IMR-90 (cell line): ENCODE measurements at regions not wholly inside any gene's neighbourhood (a gene's known extent, or its start where the extent isn't known, plus 50 kb on each side); places are given as distances from the start of the nearest gene placed in this dataset.

Experiments used
- ATAC-seq: fragments of 200-7000 bp; cut with Tn5 transposase; 2 replicates; pipeline ENCODE4 v1.9.1; 2020; ENCODE audit warnings: low read depth, mild to moderate bottlenecking, moderate library complexity
- BruUV-seq: library from RNA; stranded (reverse); fragments of 400-500 nt; replicated peaks from 2 replicates; lab custom pipeline; 2021; lab: Mats Ljungman, UMichigan
- CTCF ChIA-PET: fragments of 300-600 bp; formaldehyde crosslinking; extraction: SDS; loops from one replicate; lab custom pipeline; 2021; ENCODE audit warnings: antibody characterized with exemption; lab: Yijun Ruan, JAX
- POLR2A ChIA-PET: fragments of 300-600 bp; sonication (Branson Sonifier 250); formaldehyde crosslinking; loops from one replicate; lab custom pipeline; 2022; ENCODE audit warnings: antibody characterized with exemption; ENCODE audit not compliant: unreplicated experiment; lab: Charles Lee
- DNase-seq: peaks from one replicate; pipeline ENCODE4 v3.0.0; 2013
- H2AFZ ChIP-seq: replicated peaks from 2 replicates; pipeline ENCODE3; 2013; ENCODE audit warnings: low read length, mild to moderate bottlenecking; ENCODE audit not compliant: poor library complexity
- H2AK5ac ChIP-seq: 2 replicates; pipeline ENCODE4 v1.6.1; 2013; ENCODE audit warnings: low read depth, low read length, inconsistent platforms
- H2AK9ac ChIP-seq: replicated peaks from 2 replicates; pipeline ENCODE3; 2013; ENCODE audit warnings: mild to moderate bottlenecking, low read depth, low read length, moderate library complexity; ENCODE audit not compliant: poor library complexity
- H2BK120ac ChIP-seq: 2 replicates; pipeline ENCODE4 v1.6.1; 2013; ENCODE audit warnings: low read depth, low read length, inconsistent platforms
- H2BK15ac ChIP-seq: 3 replicates; pipeline ENCODE4 v1.6.1; 2013; ENCODE audit warnings: low read depth, low read length, inconsistent platforms
- H2BK20ac ChIP-seq: 2 replicates; pipeline ENCODE4 v1.6.1; 2013; ENCODE audit warnings: low read depth, mild to moderate bottlenecking, inconsistent platforms, low read length, moderate library complexity
- H2BK5ac ChIP-seq: 2 replicates; pipeline ENCODE4 v1.6.1; 2013; ENCODE audit warnings: mild to moderate bottlenecking, low read depth, low read length, inconsistent platforms; ENCODE audit not compliant: poor library complexity, severe bottlenecking
- H3K14ac ChIP-seq: replicated peaks from 2 replicates; pipeline ENCODE4 v1.6.1; 2013; ENCODE audit warnings: low read depth, low read length, inconsistent platforms
- H3K18ac ChIP-seq: 2 replicates; pipeline ENCODE4 v1.6.1; 2013; ENCODE audit warnings: low read depth, low read length, control low read depth
- H3K23ac ChIP-seq: 2 replicates; pipeline ENCODE4 v1.6.1; 2013; ENCODE audit warnings: low read depth, low read length, inconsistent platforms
- H3K27ac ChIP-seq: 2 replicates; pipeline ENCODE4 v1.5.1; 2013; ENCODE audit warnings: mild to moderate bottlenecking, control low read depth, low read length; ENCODE audit not compliant: insufficient read depth
- H3K27me3 ChIP-seq: 2 replicates; pipeline ENCODE4 v1.6.1; 2013; ENCODE audit warnings: low read length; ENCODE audit not compliant: control insufficient read depth, insufficient read depth
- H3K36me3 ChIP-seq: 2 replicates; pipeline ENCODE4 v1.6.1; 2013; ENCODE audit warnings: low read length, mixed read lengths; ENCODE audit not compliant: control insufficient read depth, insufficient read depth
- H3K4ac ChIP-seq: 2 replicates; pipeline ENCODE4 v1.6.1; 2013; ENCODE audit warnings: low read depth, low read length, inconsistent platforms
- H3K4me1 ChIP-seq: 2 replicates; pipeline ENCODE4 v1.6.1; 2013; ENCODE audit warnings: low read length, mixed read lengths; ENCODE audit not compliant: control insufficient read depth, insufficient read depth
- H3K4me2 ChIP-seq: 2 replicates; pipeline ENCODE4 v1.6.1; 2013; ENCODE audit warnings: low read depth, mild to moderate bottlenecking, control low read depth, low read length, moderate library complexity
- H3K4me3 ChIP-seq: 2 replicates; pipeline ENCODE4 v1.5.1; 2013; ENCODE audit warnings: low read depth, mild to moderate bottlenecking, control low read depth, low read length, moderate library complexity; ENCODE audit not compliant: insufficient read depth
- H3K56ac ChIP-seq: 2 replicates; pipeline ENCODE4 v1.6.1; 2013; ENCODE audit warnings: low read length, inconsistent platforms; ENCODE audit not compliant: insufficient read depth; ENCODE audit errors: extremely low read depth
- H3K79me1 ChIP-seq, 2 experiments: 2 replicates each; pipeline ENCODE4 v1.6.1; 2013; ENCODE audit warnings: low read length in 2 of 2, inconsistent platforms in 1 of 2, low read depth in 1 of 2
- H3K9ac ChIP-seq: 2 replicates; pipeline ENCODE4 v1.6.1; 2013; ENCODE audit warnings: low read depth, low read length, control low read depth
- H3K9me1 ChIP-seq: 2 replicates; pipeline ENCODE4 v1.6.1; 2013; ENCODE audit warnings: low read length, inconsistent platforms; ENCODE audit not compliant: insufficient read depth
- H3K9me3 ChIP-seq: 2 replicates; pipeline ENCODE4 v1.6.1; 2013; ENCODE audit warnings: low read length; ENCODE audit not compliant: control insufficient read depth, insufficient read depth
- H4K20me1 ChIP-seq: 2 replicates; pipeline ENCODE4 v1.6.1; 2013; ENCODE audit warnings: low read length, inconsistent platforms; ENCODE audit not compliant: insufficient read depth
- H4K5ac ChIP-seq: 2 replicates; pipeline ENCODE4 v1.6.1; 2013; ENCODE audit warnings: mild to moderate bottlenecking, low read depth, low read length, control low read depth
- H4K8ac ChIP-seq, 2 experiments: 2 replicates each; pipeline ENCODE4 v1.6.1; 2013; ENCODE audit warnings: low read depth in 2 of 2, low read length in 2 of 2, control low read depth in 1 of 2, inconsistent platforms in 1 of 2
- H4K91ac ChIP-seq: 2 replicates; pipeline ENCODE4 v1.6.1; 2013; ENCODE audit warnings: low read depth, low read length, inconsistent platforms; ENCODE audit not compliant: insufficient read depth
- CHD1 ChIP-seq: IDR thresholded peaks from 2 replicates; pipeline ENCODE4 v1.6.1; 2012; ENCODE audit warnings: low read depth, low read length, improper control_type of control experiment
- FOS ChIP-seq: fragments of 150-350 bp; IDR thresholded peaks from 2 replicates; pipeline ENCODE4 v1.6.1; 2016; ENCODE audit warnings: low read depth, low read length
- MAZ ChIP-seq: IDR thresholded peaks from 2 replicates; pipeline ENCODE4 v1.6.1; 2012; ENCODE audit warnings: low read depth, mild to moderate bottlenecking, low read length, improper control_type of control experiment, moderate library complexity, borderline replicate concordance
- MXI1 ChIP-seq: IDR thresholded peaks from 2 replicates; pipeline ENCODE4 v1.6.1; 2012; ENCODE audit warnings: low read depth, mild to moderate bottlenecking, low read length, moderate library complexity, borderline replicate concordance
- NFE2L2 ChIP-seq: fragments of 150-350 bp; IDR thresholded peaks from 2 replicates; pipeline ENCODE4 v1.6.1; 2016; ENCODE audit warnings: low read depth, mild to moderate bottlenecking, low read length
- RAD21 ChIP-seq: IDR thresholded peaks from 2 replicates; pipeline ENCODE4 v1.6.1; 2012; ENCODE audit warnings: low read length, improper control_type of control experiment
- SMC3 ChIP-seq: fragments of 150-350 bp; IDR thresholded peaks from 2 replicates; pipeline ENCODE4 v1.6.1; 2016; ENCODE audit warnings: low read depth, mild to moderate bottlenecking, antibody characterized with exemption, low read length, moderate library complexity
- WGBS, 2 experiments: methylation state at CpG; one replicate each; pipeline versions ENCODE4 v1.1.5 to v1.1.7; 2013; ENCODE audit warnings: missing lambda C conversion rate in 2 of 2; ENCODE audit not compliant: insufficient read length in 1 of 2; ENCODE audit errors: extremely low coverage in 2 of 2; 5-methylcytosine and 5-hydroxymethylcytosine counted together
- dilution Hi-C: fragments of 300-500 bp; cut with HindIII; formaldehyde crosslinking; loops from one replicate; pipeline ENCODE4 v1.14.3; 2018; ENCODE audit warnings: low sequenced_read_pairs; ENCODE audit not compliant: unreplicated experiment
- in situ Hi-C: fragments of 300-500 bp; cut with MboI; formaldehyde crosslinking; loops from 3 replicates; pipeline ENCODE4 v1.14.3; 2019; ENCODE audit warnings: low sequenced_read_pairs, inconsistent platforms, mixed read lengths
- intact Hi-C: fragments of 100-400 bp; cut with micrococcal nuclease; formaldehyde crosslinking; loops from 2 replicates; pipeline ENCODE4 v1.10.0; 2022
- TF ChIP-seq, protein P1 (sequence below): fragments of 150-350 bp; IDR thresholded peaks from 2 replicates; pipeline ENCODE4 v1.6.1; 2017; ENCODE audit warnings: mild to moderate bottlenecking, antibody characterized with exemption, low read length, low read depth
- TF ChIP-seq, protein P2 (sequence below): conservative IDR thresholded peaks from 2 replicates; pipeline ENCODE4 v1.5.1; 2012; ENCODE audit warnings: mild to moderate bottlenecking, low read depth, low read length, improper control_type of control experiment
- TF ChIP-seq, protein P3 (sequence below): fragments of 150-350 bp; IDR thresholded peaks from 2 replicates; pipeline ENCODE4 v1.6.1; 2016; ENCODE audit warnings: low read depth, mild to moderate bottlenecking, low read length, moderate library complexity, borderline replicate concordance

DNA sequence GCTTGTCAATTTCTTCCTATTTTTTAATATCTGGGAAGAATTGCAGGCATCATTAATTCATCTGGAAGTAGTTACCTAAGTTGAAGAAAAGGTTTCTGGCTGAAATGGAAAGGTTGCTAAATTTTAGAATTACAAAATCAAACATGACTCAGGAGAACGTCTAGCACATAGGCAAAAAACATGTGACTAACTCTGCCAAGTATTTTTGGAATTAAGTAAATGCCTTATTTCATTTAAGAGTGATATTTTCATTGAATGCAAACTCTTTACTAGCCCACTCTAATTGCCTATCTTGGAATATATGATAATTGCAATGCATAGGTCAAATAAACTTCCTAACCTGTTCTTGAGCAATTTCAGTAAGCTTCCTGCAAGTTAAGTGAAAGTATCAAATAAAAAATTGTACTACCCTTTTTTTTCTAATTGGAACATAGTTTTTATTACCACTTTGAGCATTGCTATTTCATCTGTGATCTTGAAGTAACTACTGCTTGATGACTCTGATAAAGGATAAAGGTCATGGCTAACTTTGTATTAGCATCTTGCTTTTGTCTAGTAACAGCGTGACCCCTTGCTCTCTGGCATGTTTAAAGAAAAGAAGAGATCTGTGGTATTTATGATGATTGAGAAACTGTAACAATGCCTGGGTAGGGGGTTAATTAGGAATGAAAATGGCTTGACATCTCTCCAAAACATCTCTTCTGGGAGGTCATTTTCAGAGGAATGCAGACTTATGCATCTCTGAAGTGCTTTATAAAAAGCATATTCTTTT is 208.3 kb upstream of the NCAM2 start:
- Histone ChIP-seq H3K23ac (no peak overlapping the region), H4K5ac (no peak overlapping the region), H3K4me3 (no peak overlapping the region), H3K14ac (no peak overlapping the region), H3K4me2 (no peak overlapping the region), H3K27me3 (no peaks in the 10 kb centered on the region), H3K79me1 (no peaks in the 10 kb centered on the region), H3K9ac (no peak overlapping the region), H2BK20ac (no peak overlapping the region), H3K56ac (no peak overlapping the region), H4K8ac (no peak overlapping the region), H3K4ac (no peak overlapping the region), H2AK9ac (no peak overlapping the region), H2AK5ac (no peak overlapping the region), H3K27ac (no peak overlapping the region), H2BK120ac (no peak overlapping the region), H2BK15ac (no peak overlapping the region), H3K9me1 (no peaks in the 10 kb centered on the region), H3K9me3 (peaks cover 3% of the 10 kb centered on the region; the same call in 1 of the 2 replicates), H3K18ac (no peak overlapping the region), H4K91ac (no peak overlapping the region), H2AFZ (no peak overlapping the region), H3K4me1 (no peaks in the 10 kb centered on the region), H2BK5ac (no peak overlapping the region), H4K20me1 (no peaks in the 10 kb centered on the region), H3K36me3 (no peaks in the 10 kb centered on the region)
- no peak for ATAC-seq
- CTCF ChIA-PET, result no interaction called here
- no peak for DNase-seq
- dilution Hi-C loops, result no loop called here
- in situ Hi-C loops, result no loop called here
- POLR2A ChIA-PET, result no interaction called here
- TF ChIP-seq RAD21 (no peak), CHD1 (no peak), MAZ (no peak), FOS (no peak), MXI1 (no peak), SMC3 (no peak), NFE2L2 (no peak)
- TF ChIP-seq, protein P1, sequence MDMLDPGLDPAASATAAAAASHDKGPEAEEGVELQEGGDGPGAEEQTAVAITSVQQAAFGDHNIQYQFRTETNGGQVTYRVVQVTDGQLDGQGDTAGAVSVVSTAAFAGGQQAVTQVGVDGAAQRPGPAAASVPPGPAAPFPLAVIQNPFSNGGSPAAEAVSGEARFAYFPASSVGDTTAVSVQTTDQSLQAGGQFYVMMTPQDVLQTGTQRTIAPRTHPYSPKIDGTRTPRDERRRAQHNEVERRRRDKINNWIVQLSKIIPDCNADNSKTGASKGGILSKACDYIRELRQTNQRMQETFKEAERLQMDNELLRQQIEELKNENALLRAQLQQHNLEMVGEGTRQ, result no peak
- TF ChIP-seq, protein P2, sequence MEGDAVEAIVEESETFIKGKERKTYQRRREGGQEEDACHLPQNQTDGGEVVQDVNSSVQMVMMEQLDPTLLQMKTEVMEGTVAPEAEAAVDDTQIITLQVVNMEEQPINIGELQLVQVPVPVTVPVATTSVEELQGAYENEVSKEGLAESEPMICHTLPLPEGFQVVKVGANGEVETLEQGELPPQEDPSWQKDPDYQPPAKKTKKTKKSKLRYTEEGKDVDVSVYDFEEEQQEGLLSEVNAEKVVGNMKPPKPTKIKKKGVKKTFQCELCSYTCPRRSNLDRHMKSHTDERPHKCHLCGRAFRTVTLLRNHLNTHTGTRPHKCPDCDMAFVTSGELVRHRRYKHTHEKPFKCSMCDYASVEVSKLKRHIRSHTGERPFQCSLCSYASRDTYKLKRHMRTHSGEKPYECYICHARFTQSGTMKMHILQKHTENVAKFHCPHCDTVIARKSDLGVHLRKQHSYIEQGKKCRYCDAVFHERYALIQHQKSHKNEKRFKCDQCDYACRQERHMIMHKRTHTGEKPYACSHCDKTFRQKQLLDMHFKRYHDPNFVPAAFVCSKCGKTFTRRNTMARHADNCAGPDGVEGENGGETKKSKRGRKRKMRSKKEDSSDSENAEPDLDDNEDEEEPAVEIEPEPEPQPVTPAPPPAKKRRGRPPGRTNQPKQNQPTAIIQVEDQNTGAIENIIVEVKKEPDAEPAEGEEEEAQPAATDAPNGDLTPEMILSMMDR, result no peak
- TF ChIP-seq, protein P3, sequence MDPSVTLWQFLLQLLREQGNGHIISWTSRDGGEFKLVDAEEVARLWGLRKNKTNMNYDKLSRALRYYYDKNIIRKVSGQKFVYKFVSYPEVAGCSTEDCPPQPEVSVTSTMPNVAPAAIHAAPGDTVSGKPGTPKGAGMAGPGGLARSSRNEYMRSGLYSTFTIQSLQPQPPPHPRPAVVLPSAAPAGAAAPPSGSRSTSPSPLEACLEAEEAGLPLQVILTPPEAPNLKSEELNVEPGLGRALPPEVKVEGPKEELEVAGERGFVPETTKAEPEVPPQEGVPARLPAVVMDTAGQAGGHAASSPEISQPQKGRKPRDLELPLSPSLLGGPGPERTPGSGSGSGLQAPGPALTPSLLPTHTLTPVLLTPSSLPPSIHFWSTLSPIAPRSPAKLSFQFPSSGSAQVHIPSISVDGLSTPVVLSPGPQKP, result no peak
- no CpG with 5 or more reads among the region's 2 CpGs for WGBS, 2 experiments
- BruUV-seq, result no TSS peak
- intact Hi-C loops, result no loop called here
